ENCODE measurements at regions not wholly inside any gene's neighbourhood (a gene's known extent, or its start where the extent isn't known, plus 50 kb on each side); places are given as distances from the start of the nearest gene placed in this dataset.
A peak's percentile ranks its signal among the peaks of the same experiment; 100 is the strongest.

GRCh38 chr10:10532826-10533225 is 484.8 kb upstream of the CELF2 start:
- TF ChIP-seq CTCF (IDR thresholded peaks at IDR 0.05; ENCODE audit: low read depth, low read length): no peak
- Histone ChIP-seq H3K9me3 (ENCODE audit: low read depth) (no peaks in the 10 kb centered on the region), H3K4me3 (no peak overlapping the region), H3K27me3 (no peaks in the 10 kb centered on the region), H3K27ac (no peak overlapping the region), H3K36me3 (no peaks in the 10 kb centered on the region), H3K4me1 (ENCODE audit: low read depth) (peaks cover 3% of the 10 kb centered on the region)
- no peak for DNase-seq (ENCODE audit: low read depth in 1 of 2, low spot score in 1 of 2)

- Histone ChIP-seq H3K27ac (no peak overlapping the region), H3K9me3 (ENCODE audit: low read depth) (no peaks in the 10 kb centered on the region), H3K4me1 (ENCODE audit: low read depth) (peaks cover 3% of the 10 kb centered on the region), H3K4me3 (no peak overlapping the region), H3K27me3 (no peaks in the 10 kb centered on the region), H3K36me3 (no peaks in the 10 kb centered on the region)
- TF ChIP-seq CTCF (IDR thresholded peaks at IDR 0.05; ENCODE audit: low read depth, low read length): no peak
- DNase-seq (ENCODE audit: low read depth in 1 of 2, low spot score in 1 of 2): no peak
These were observed 484.2 kb upstream of the CELF2 start for GRCh38 chr10:10533437-10533836.

- Histone ChIP-seq H3K36me3 (no peaks in the 10 kb centered on the region), H3K4me3 (no peak overlapping the region), H3K9me3 (ENCODE audit: low read depth) (no peaks in the 10 kb centered on the region), H3K4me1 (ENCODE audit: low read depth) (peaks cover 12% of the 10 kb centered on the region), H3K27me3 (no peaks in the 10 kb centered on the region), H3K27ac (no peak overlapping the region)
- no peak for DNase-seq (ENCODE audit: low read depth in 1 of 2, low spot score in 1 of 2)
- TF ChIP-seq CTCF (IDR thresholded peaks at IDR 0.05; ENCODE audit: low read depth, low read length): no peak
These were observed 479.3 kb upstream of the CELF2 start for GRCh38 chr10:10538326-10538725.

- Histone ChIP-seq H3K9me3 (ENCODE audit: low read depth) (no peaks in the 10 kb centered on the region), H3K27me3 (no peaks in the 10 kb centered on the region), H3K4me3 (no peak overlapping the region), H3K36me3 (no peaks in the 10 kb centered on the region), H3K4me1 (ENCODE audit: low read depth) (peaks cover 10% of the 10 kb centered on the region), H3K27ac (no peak overlapping the region)
- no peak for DNase-seq (ENCODE audit: low read depth in 1 of 2, low spot score in 1 of 2)
- no peak for TF ChIP-seq CTCF (IDR thresholded peaks at IDR 0.05; ENCODE audit: low read depth, low read length)
These were observed 477.3 kb upstream of the CELF2 start for GRCh38 chr10:10540398-10540797.

GRCh38 chr10:10542477-10542876 is 475.2 kb upstream of the CELF2 start:
- TF ChIP-seq CTCF (IDR thresholded peaks at IDR 0.05; ENCODE audit: low read depth, low read length): no peak
- H3K4me1 ChIP-seq (ENCODE audit: low read depth): peaks cover 15% of the 10 kb centered on the region
- no peaks in the 10 kb centered on the region for H3K36me3 ChIP-seq
- H3K4me3 ChIP-seq: no peak overlapping the region
- no peak overlapping the region for H3K27ac ChIP-seq
- DNase-seq (ENCODE audit: low read depth in 1 of 2, low spot score in 1 of 2): peak in 1 of 2 donors; percentile 50
- H3K27me3 ChIP-seq: no peaks in the 10 kb centered on the region
- H3K9me3 ChIP-seq (ENCODE audit: low read depth): no peaks in the 10 kb centered on the region

GRCh38 chr10:10544890-10545289 is 472.8 kb upstream of the CELF2 start:
- Histone ChIP-seq H3K4me3 (no peak overlapping the region), H3K4me1 (ENCODE audit: low read depth) (peaks cover 15% of the 10 kb centered on the region), H3K9me3 (ENCODE audit: low read depth) (no peaks in the 10 kb centered on the region), H3K36me3 (no peaks in the 10 kb centered on the region), H3K27me3 (no peaks in the 10 kb centered on the region), H3K27ac (no peak overlapping the region)
- DNase-seq (ENCODE audit: low read depth in 1 of 2, low spot score in 1 of 2): no peak
- TF ChIP-seq CTCF (IDR thresholded peaks at IDR 0.05; ENCODE audit: low read depth, low read length): no peak
